H9 (cell line): ENCODE measurements at regions not wholly inside any gene's neighbourhood (a gene's known extent, or its start where the extent isn't known, plus 50 kb on each side); places are given as distances from the start of the nearest gene placed in this dataset.

Experiments
- DNase-seq: peaks from one replicate; pipeline ENCODE4 v3.0.0-alpha.2; 2017
- H2AFZ ChIP-seq: one replicate; pipeline ENCODE4 v1.6.1; 2013; ENCODE audit warnings: mild to moderate bottlenecking, low read length, control low read depth, moderate library complexity
- H2AK5ac ChIP-seq: 2 replicates; pipeline ENCODE4 v1.6.1; 2013; ENCODE audit warnings: low read length, control low read depth, mixed read lengths; ENCODE audit not compliant: insufficient read length
- H2BK120ac ChIP-seq: one replicate; pipeline ENCODE4 v1.6.1; 2013; ENCODE audit warnings: low read depth, mild to moderate bottlenecking, low read length, control low read depth, inconsistent platforms; ENCODE audit not compliant: poor library complexity, severe bottlenecking
- H2BK12ac ChIP-seq: 2 replicates; pipeline ENCODE4 v1.6.1; 2013; ENCODE audit warnings: low read length, control low read depth, mixed read lengths, low read depth; ENCODE audit not compliant: insufficient read length
- H2BK15ac ChIP-seq: 2 replicates; pipeline ENCODE4 v1.6.1; 2013; ENCODE audit warnings: low read depth, low read length, control low read depth
- H2BK20ac ChIP-seq: one replicate; pipeline ENCODE4 v1.6.1; 2013; ENCODE audit warnings: low read depth, mild to moderate bottlenecking, low read length, control low read depth, inconsistent platforms; ENCODE audit not compliant: poor library complexity, severe bottlenecking
- H2BK5ac ChIP-seq: 2 replicates; pipeline ENCODE4 v1.6.1; 2013; ENCODE audit warnings: low read length, control low read depth, mixed read lengths; ENCODE audit not compliant: insufficient read length
- H3K14ac ChIP-seq: 2 replicates; pipeline ENCODE4 v1.6.1; 2013; ENCODE audit warnings: low read length, control low read depth; ENCODE audit not compliant: insufficient read depth
- H3K18ac ChIP-seq: 2 replicates; pipeline ENCODE4 v1.6.1; 2013; ENCODE audit warnings: low read depth, mild to moderate bottlenecking, mixed read lengths, low read length, control low read depth; ENCODE audit not compliant: insufficient read length
- H3K23ac ChIP-seq: 2 replicates; pipeline ENCODE4 v1.6.1; 2013; ENCODE audit warnings: low read length, control low read depth, mixed read lengths, low read depth; ENCODE audit not compliant: insufficient read length
- H3K23me2 ChIP-seq: 2 replicates; pipeline ENCODE4 v1.6.1; 2013; ENCODE audit warnings: low read depth, mild to moderate bottlenecking, mixed read lengths, low read length, control low read depth; ENCODE audit not compliant: insufficient read length, poor library complexity, severe bottlenecking
- H3K27ac ChIP-seq: 2 replicates; pipeline ENCODE4 v1.5.1; 2013; ENCODE audit warnings: low read length, control low read depth, mixed read lengths, low read depth; ENCODE audit not compliant: insufficient read length
- H3K27me3 ChIP-seq: 2 replicates; pipeline ENCODE4 v1.6.1; 2013; ENCODE audit warnings: low read length, control low read depth, inconsistent platforms; ENCODE audit not compliant: insufficient read depth
- H3K4ac ChIP-seq: 2 replicates; pipeline ENCODE4 v1.6.1; 2013; ENCODE audit warnings: low read depth, mild to moderate bottlenecking, control low read depth, inconsistent platforms, low read length, moderate library complexity
- H3K4me1 ChIP-seq: 2 replicates; pipeline ENCODE4 v1.6.1; 2013; ENCODE audit warnings: low read length, control low read depth, inconsistent platforms; ENCODE audit not compliant: insufficient read depth
- H3K4me2 ChIP-seq: 2 replicates; pipeline ENCODE4 v1.6.1; 2013; ENCODE audit warnings: low read length, control low read depth, mixed read lengths; ENCODE audit not compliant: insufficient read length, insufficient read depth
- H3K56ac ChIP-seq: 2 replicates; pipeline ENCODE4 v1.6.1; 2013; ENCODE audit warnings: low read depth, mild to moderate bottlenecking, mixed read lengths, low read length, control low read depth; ENCODE audit not compliant: insufficient read length
- H3K79me1 ChIP-seq: 2 replicates; pipeline ENCODE4 v1.6.1; 2013; ENCODE audit warnings: low read depth, mild to moderate bottlenecking, moderate library complexity, low read length, control low read depth, inconsistent platforms; ENCODE audit not compliant: insufficient read depth, poor library complexity, severe bottlenecking
- H3K79me2 ChIP-seq: 2 replicates; pipeline ENCODE4 v1.6.1; 2013; ENCODE audit warnings: low read length, control low read depth, inconsistent platforms; ENCODE audit not compliant: insufficient read depth
- H3K9ac ChIP-seq: 2 replicates; pipeline ENCODE4 v1.6.1; 2013; ENCODE audit warnings: low read length, control low read depth, mixed read lengths; ENCODE audit not compliant: insufficient read length; ENCODE audit errors: extremely low read depth
- H3K9me3 ChIP-seq: one replicate; pipeline ENCODE4 v1.6.1; 2013; ENCODE audit warnings: low read depth, low read length, inconsistent platforms; ENCODE audit not compliant: control insufficient read depth
- H3T11ph ChIP-seq: one replicate; pipeline ENCODE4 v1.6.1; 2013; ENCODE audit warnings: mild to moderate bottlenecking, low read length, control low read depth, inconsistent platforms
- H4K20me1 ChIP-seq: one replicate; pipeline ENCODE4 v1.6.1; 2013; ENCODE audit not compliant: control insufficient read depth, insufficient read length, insufficient read depth
- H4K5ac ChIP-seq: 2 replicates; pipeline ENCODE4 v1.6.1; 2013; ENCODE audit warnings: low read depth, mild to moderate bottlenecking, mixed read lengths, low read length, control low read depth; ENCODE audit not compliant: insufficient read length
- H4K8ac ChIP-seq: replicated peaks from 2 replicates; pipeline ENCODE4 v1.6.1; 2013; ENCODE audit warnings: low read length, control low read depth, mixed read lengths, low read depth; ENCODE audit not compliant: insufficient read length
- H4K91ac ChIP-seq: 2 replicates; pipeline ENCODE4 v1.6.1; 2013; ENCODE audit warnings: low read depth, mild to moderate bottlenecking, moderate library complexity, mixed read lengths, low read length, control low read depth; ENCODE audit not compliant: insufficient read length
- H3K27ac Mint-ChIP-seq, 3 experiments: 2 replicates in 2 of 3; 3 replicates in 1 of 3; pipeline ENCODE4 v1.8.0; 2020 to 2021; ENCODE audit warnings: mixed read lengths in 3 of 3, mild to moderate bottlenecking in 1 of 3, moderate library complexity in 1 of 3
- H3K27me3 Mint-ChIP-seq: 2 replicates; pipeline ENCODE4 v1.8.0; 2021; ENCODE audit warnings: low read depth, mild to moderate bottlenecking, moderate library complexity, mixed read lengths
- H3K36me3 Mint-ChIP-seq, 3 experiments: 2 replicates in 2 of 3; 3 replicates in 1 of 3; pipeline ENCODE4 v1.8.0; 2020 to 2021; ENCODE audit warnings: low read depth in 3 of 3, mixed read lengths in 3 of 3; ENCODE audit not compliant: insufficient read depth in 1 of 3
- H3K4me1 Mint-ChIP-seq, 2 experiments: 2 replicates each; pipeline ENCODE4 v1.8.0; 2020; ENCODE audit warnings: mixed read lengths in 2 of 2
- H3K4me3 Mint-ChIP-seq, 2 experiments: 2 replicates in 1 of 2; 3 replicates in 1 of 2; pipeline ENCODE4 v1.8.0; 2020 to 2021; ENCODE audit warnings: mild to moderate bottlenecking in 2 of 2, mixed read lengths in 2 of 2, moderate library complexity in 1 of 2
- H3K9me3 Mint-ChIP-seq, 2 experiments: 2 replicates in 1 of 2; 3 replicates in 1 of 2; pipeline ENCODE4 v1.8.0; 2020; ENCODE audit warnings: mild to moderate bottlenecking in 2 of 2, mixed read lengths in 2 of 2, moderate library complexity in 1 of 2
- WGBS: extraction: QIAGEN DNeasy Blood & Tissue Kit; methylation state at CpG from one replicate; pipeline ENCODE4 v1.1.7; 2013; ENCODE audit warnings: missing lambda C conversion rate, low lambda C conversion rate, mixed read lengths; ENCODE audit not compliant: insufficient read length; ENCODE audit errors: extremely low coverage; 5-methylcytosine and 5-hydroxymethylcytosine counted together
- TF ChIP-seq, protein P1 (sequence below): fragments of 200-600 bp; sonication (generic); conservative IDR thresholded peaks from 3 replicates; pipeline ENCODE4 v1.8.0; 2021; ENCODE audit warnings: antibody characterized with exemption, mild to moderate bottlenecking

DNA sequence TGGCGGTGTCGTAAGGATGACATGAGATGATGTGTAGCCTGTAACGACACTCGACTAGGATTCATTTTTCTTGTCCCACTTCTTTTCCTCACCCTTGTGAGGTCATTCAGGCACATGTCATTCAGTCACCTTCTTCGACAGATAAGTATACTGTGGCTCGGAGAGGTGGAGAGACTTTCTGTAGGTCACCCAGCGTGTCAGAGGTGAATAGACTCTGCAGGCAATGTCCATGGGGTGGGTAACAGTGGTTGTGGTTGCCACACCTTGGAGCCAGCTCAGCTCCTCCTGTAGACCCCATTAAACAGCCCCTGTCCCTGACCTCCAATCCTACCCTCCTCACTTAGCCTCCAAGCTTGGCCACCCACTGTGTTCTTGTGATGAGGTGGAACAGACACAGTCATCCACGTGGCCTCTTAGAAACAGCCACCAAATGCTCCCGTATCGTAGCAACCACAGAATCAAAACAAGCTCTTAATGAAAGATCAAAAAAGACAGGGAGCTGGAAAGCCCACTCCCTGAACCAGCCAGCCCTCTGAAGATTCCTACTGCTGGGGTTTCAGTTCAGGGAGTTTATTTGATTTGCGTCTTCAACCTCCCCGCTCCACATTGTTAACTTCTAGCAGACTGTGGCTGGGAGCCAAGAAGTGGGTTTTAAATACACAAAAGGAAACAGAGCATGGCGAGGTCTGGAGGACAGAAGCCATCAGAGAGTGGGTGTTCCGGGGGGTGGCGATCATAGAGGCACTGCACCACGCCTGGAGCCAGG lies 89.0 kb upstream of the GRK3 start:
- Histone ChIP-seq H4K20me1 (no peaks in the 10 kb centered on the region), H4K5ac (no peak overlapping the region), H4K91ac (no peak overlapping the region), H3K27me3 (no peaks in the 10 kb centered on the region), H3K23ac (no peak overlapping the region), H3K9ac (no peak overlapping the region), H3K79me1 (no peaks in the 10 kb centered on the region), H2BK20ac (no peak overlapping the region), H3K4ac (no peak overlapping the region), H3K56ac (no peak overlapping the region), H4K8ac (no peak overlapping the region), H2AFZ (no peak overlapping the region), H2BK12ac (no peak overlapping the region), H3K9me3 (no peaks in the 10 kb centered on the region), H3K18ac (peak overlapping the region; percentile 51), H2BK15ac (no peak overlapping the region), H3K23me2 (no peaks in the 10 kb centered on the region), H2BK120ac (no peak overlapping the region), H3K79me2 (no peaks in the 10 kb centered on the region), H3K14ac (no peak overlapping the region), H3K4me2 (no peak overlapping the region), H3T11ph (no peak overlapping the region), H2AK5ac (no peak overlapping the region), H2BK5ac (no peak overlapping the region), H3K4me1 (no peaks in the 10 kb centered on the region), H3K27ac (no peak overlapping the region)
- Mint-ChIP-seq H3K4me1 (peaks cover 0 to 3% of the 10 kb centered on the region in 2 experiments; a peak in 3 of 4 replicates), H3K4me3 (no peak overlapping the region), H3K27ac (no peak overlapping the region), H3K36me3 (peaks cover 24 to 27% (median 27%) of the 10 kb centered on the region in 3 experiments), H3K9me3 (peaks cover 6 to 10% of the 10 kb centered on the region in 2 experiments; a peak in 4 of 5 replicates), H3K27me3 (no peaks in the 10 kb centered on the region; the same call in none of the 2 replicates)
- no peak for DNase-seq
- no CpG with 5 or more reads among the region's 16 CpGs for WGBS
- TF ChIP-seq, protein P1, sequence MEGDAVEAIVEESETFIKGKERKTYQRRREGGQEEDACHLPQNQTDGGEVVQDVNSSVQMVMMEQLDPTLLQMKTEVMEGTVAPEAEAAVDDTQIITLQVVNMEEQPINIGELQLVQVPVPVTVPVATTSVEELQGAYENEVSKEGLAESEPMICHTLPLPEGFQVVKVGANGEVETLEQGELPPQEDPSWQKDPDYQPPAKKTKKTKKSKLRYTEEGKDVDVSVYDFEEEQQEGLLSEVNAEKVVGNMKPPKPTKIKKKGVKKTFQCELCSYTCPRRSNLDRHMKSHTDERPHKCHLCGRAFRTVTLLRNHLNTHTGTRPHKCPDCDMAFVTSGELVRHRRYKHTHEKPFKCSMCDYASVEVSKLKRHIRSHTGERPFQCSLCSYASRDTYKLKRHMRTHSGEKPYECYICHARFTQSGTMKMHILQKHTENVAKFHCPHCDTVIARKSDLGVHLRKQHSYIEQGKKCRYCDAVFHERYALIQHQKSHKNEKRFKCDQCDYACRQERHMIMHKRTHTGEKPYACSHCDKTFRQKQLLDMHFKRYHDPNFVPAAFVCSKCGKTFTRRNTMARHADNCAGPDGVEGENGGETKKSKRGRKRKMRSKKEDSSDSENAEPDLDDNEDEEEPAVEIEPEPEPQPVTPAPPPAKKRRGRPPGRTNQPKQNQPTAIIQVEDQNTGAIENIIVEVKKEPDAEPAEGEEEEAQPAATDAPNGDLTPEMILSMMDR, result no peak
